Right lobe of liver (tissue), 4 donors: ENCODE measurements at regions not wholly inside any gene's neighbourhood (a gene's known extent, or its start where the extent isn't known, plus 50 kb on each side); places are given as distances from the start of the nearest gene placed in this dataset.

Source experiments
- CTCF ChIP-seq, 4 donors: fragments of 200-600 bp in 3 of 4; fragments of 450-650 bp in 1 of 4; IDR thresholded peaks; one replicate each; pipeline versions ENCODE4 v1.5.1 to v1.8.0; 2016 to 2022; ENCODE audit warnings: antibody characterized with exemption in 4 of 4, mild to moderate bottlenecking in 2 of 4
- POLR2A ChIP-seq: fragments of 450-650 bp; IDR thresholded peaks from one replicate; pipeline ENCODE4 v1.6.1; 2017; ENCODE audit warnings: antibody characterized with exemption, mild to moderate bottlenecking
- donor health status: DM: no; HTN: no; CAD: no.
- donor health status: DM: no; HTN: no; CAD: no.
- donor health status: DM: no; HTN: yes; CAD: no.

- TF ChIP-seq CTCF (IDR thresholded peaks at IDR 0.05) (no peak), POLR2A (no peak)
Observed at GRCh38 chr2:161036926-161037325, 123.3 kb upstream of the TANK start.
